Astrocyte (in vitro differentiated cells and primary cell): ENCODE measurements at regions not wholly inside any gene's neighbourhood (a gene's known extent, or its start where the extent isn't known, plus 50 kb on each side); places are given as distances from the start of the nearest gene placed in this dataset.

Experiments used
- DNase-seq: peaks from one replicate; pipeline ENCODE4 v3.0.0-alpha.2; 2010; ENCODE audit warnings: low read depth
- FAIRE-seq: peaks from 2 replicates; lab custom pipeline; 2011; peaks lifted over from hg19 to GRCh38; lab: Jason Lieb, UNC
- H2AFZ ChIP-seq: 2 replicates; pipeline ENCODE4 v1.6.0; 2012; ENCODE audit warnings: low read depth, low read length, inconsistent platforms
- H3K27ac ChIP-seq: 2 replicates; pipeline ENCODE4 v1.5.1; 2011; ENCODE audit warnings: low read depth, low read length, inconsistent platforms
- H3K27me3 ChIP-seq: 2 replicates; pipeline ENCODE4 v1.6.0; 2011; ENCODE audit warnings: low read length, inconsistent platforms; ENCODE audit not compliant: insufficient read depth
- H3K36me3 ChIP-seq: 2 replicates; pipeline ENCODE4 v1.5.1; 2011; ENCODE audit warnings: low read length, inconsistent platforms; ENCODE audit not compliant: insufficient read depth
- H3K4me1 ChIP-seq: 2 replicates; pipeline ENCODE4 v1.5.1; 2011; ENCODE audit warnings: low read length, inconsistent platforms; ENCODE audit not compliant: insufficient read depth
- H3K4me2 ChIP-seq: 2 replicates; pipeline ENCODE4 v1.6.0; 2012; ENCODE audit warnings: low read length, inconsistent platforms
- H3K4me3 ChIP-seq: 2 replicates; pipeline ENCODE4 v1.5.1; 2011; ENCODE audit warnings: low read depth, mild to moderate bottlenecking, low read length, inconsistent platforms; ENCODE audit not compliant: insufficient read depth
- H3K79me2 ChIP-seq: 2 replicates; pipeline ENCODE4 v1.6.0; 2012; ENCODE audit warnings: mild to moderate bottlenecking, low read length, inconsistent platforms; ENCODE audit not compliant: insufficient read depth
- H3K9ac ChIP-seq: 2 replicates; pipeline ENCODE4 v1.6.0; 2012; ENCODE audit warnings: mild to moderate bottlenecking, low read length, inconsistent platforms
- H3K9me3 ChIP-seq: 2 replicates; pipeline ENCODE4 v1.5.1; 2012; ENCODE audit warnings: low read depth, mild to moderate bottlenecking, low read length, inconsistent platforms; ENCODE audit not compliant: insufficient read depth
- H4K20me1 ChIP-seq: 2 replicates; pipeline ENCODE4 v1.6.0; 2012; ENCODE audit warnings: low read length, inconsistent platforms; ENCODE audit not compliant: insufficient read depth
- H3K27ac Mint-ChIP-seq: one replicate; pipeline ENCODE4 v1.8.0; 2021; ENCODE audit warnings: mild to moderate bottlenecking, mixed read lengths; ENCODE audit not compliant: unreplicated experiment
- H3K27me3 Mint-ChIP-seq: one replicate; pipeline ENCODE4 v1.8.0; 2021; ENCODE audit warnings: low read depth, mixed read lengths; ENCODE audit not compliant: unreplicated experiment
- H3K36me3 Mint-ChIP-seq: one replicate; pipeline ENCODE4 v1.8.0; 2021; ENCODE audit warnings: low read depth, mixed read lengths; ENCODE audit not compliant: unreplicated experiment
- H3K4me1 Mint-ChIP-seq: one replicate; pipeline ENCODE4 v1.8.0; 2021; ENCODE audit warnings: low read depth, mixed read lengths; ENCODE audit not compliant: unreplicated experiment
- H3K4me3 Mint-ChIP-seq: one replicate; pipeline ENCODE4 v1.8.0; 2021; ENCODE audit warnings: mild to moderate bottlenecking, moderate library complexity, mixed read lengths; ENCODE audit not compliant: unreplicated experiment
- H3K9me3 Mint-ChIP-seq: one replicate; pipeline ENCODE4 v1.8.0; 2021; ENCODE audit warnings: mild to moderate bottlenecking, mixed read lengths; ENCODE audit not compliant: unreplicated experiment
- EZH2 ChIP-seq: IDR thresholded peaks from 2 replicates; pipeline ENCODE4 v1.6.1; 2012; ENCODE audit warnings: mild to moderate bottlenecking, low read length, inconsistent platforms; ENCODE audit not compliant: insufficient read depth
- TF ChIP-seq, protein P1 (sequence below): IDR thresholded peaks from 2 replicates; pipeline ENCODE4 v1.5.1; 2011; ENCODE audit warnings: low read depth, mild to moderate bottlenecking, inconsistent platforms, low read length, moderate library complexity; ENCODE audit not compliant: insufficient read depth

DNA sequence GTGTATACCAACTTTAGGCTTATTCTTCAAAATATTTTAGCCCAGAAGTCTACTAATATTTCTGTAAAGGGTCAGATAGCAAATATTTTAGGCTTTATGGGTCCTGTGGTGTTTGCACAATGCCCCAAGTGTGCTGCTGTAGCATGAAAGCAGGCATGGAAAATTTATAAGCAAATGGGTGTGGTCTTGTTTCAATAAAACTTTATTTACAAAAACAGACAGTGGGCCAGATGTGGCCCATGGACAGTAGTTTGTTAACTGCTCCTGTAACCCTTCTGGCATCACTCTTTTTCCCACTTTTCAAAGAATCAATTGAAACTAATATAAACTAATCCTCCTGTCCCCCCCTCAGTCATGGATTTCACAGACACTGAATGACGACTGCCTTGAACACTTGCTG is 410.7 kb downstream of the SHISA9 start:
- Mint-ChIP-seq H3K4me1 (peaks cover 32% of the 10 kb centered on the region), H3K27me3 (no peaks in the 10 kb centered on the region), H3K36me3 (no peaks in the 10 kb centered on the region), H3K27ac (no peak overlapping the region), H3K4me3 (no peak overlapping the region), H3K9me3 (peaks cover 1% of the 10 kb centered on the region)
- Histone ChIP-seq H2AFZ (no peak overlapping the region), H3K27ac (no peak overlapping the region), H3K4me1 (peaks cover 4% of the 10 kb centered on the region), H3K4me3 (no peak overlapping the region), H3K36me3 (no peaks in the 10 kb centered on the region), H3K27me3 (no peaks in the 10 kb centered on the region), H4K20me1 (no peaks in the 10 kb centered on the region), H3K4me2 (no peak overlapping the region), H3K79me2 (no peaks in the 10 kb centered on the region), H3K9me3 (no peaks in the 10 kb centered on the region), H3K9ac (no peak overlapping the region)
- FAIRE-seq, result no peak
- DNase-seq, result no peak
- TF ChIP-seq, protein P1, sequence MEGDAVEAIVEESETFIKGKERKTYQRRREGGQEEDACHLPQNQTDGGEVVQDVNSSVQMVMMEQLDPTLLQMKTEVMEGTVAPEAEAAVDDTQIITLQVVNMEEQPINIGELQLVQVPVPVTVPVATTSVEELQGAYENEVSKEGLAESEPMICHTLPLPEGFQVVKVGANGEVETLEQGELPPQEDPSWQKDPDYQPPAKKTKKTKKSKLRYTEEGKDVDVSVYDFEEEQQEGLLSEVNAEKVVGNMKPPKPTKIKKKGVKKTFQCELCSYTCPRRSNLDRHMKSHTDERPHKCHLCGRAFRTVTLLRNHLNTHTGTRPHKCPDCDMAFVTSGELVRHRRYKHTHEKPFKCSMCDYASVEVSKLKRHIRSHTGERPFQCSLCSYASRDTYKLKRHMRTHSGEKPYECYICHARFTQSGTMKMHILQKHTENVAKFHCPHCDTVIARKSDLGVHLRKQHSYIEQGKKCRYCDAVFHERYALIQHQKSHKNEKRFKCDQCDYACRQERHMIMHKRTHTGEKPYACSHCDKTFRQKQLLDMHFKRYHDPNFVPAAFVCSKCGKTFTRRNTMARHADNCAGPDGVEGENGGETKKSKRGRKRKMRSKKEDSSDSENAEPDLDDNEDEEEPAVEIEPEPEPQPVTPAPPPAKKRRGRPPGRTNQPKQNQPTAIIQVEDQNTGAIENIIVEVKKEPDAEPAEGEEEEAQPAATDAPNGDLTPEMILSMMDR, result no peak
- no peak for TF ChIP-seq EZH2

DNA sequence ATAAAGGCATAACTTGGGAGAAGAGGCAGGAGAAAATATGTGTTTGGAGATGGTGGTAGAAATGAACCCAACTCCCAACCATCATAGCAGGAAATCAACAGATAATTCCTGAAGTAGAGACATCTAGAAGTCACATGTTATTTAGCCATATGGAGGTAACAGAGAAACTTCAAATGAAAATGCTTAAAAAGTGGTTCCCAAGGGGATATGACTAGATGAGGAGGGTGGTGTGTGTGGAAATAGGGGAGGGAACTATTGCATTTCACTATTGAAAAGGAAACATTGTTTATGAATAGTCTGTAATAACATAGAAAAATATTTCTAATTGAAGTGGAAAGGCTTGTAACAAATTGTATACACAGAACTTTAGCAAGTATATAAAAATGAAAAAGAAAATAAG is 412.0 kb downstream of the SHISA9 start:
- TF ChIP-seq, protein P1, result no peak
- no peak for TF ChIP-seq EZH2
- Mint-ChIP-seq H3K4me1 (peaks cover 22% of the 10 kb centered on the region), H3K27me3 (no peaks in the 10 kb centered on the region), H3K9me3 (peaks cover 1% of the 10 kb centered on the region), H3K36me3 (no peaks in the 10 kb centered on the region), H3K27ac (no peak overlapping the region), H3K4me3 (no peak overlapping the region)
- no peak overlapping the region for H3K27ac ChIP-seq
- no peak overlapping the region for H3K4me2 ChIP-seq
- no peaks in the 10 kb centered on the region for H3K9me3 ChIP-seq
- no peak overlapping the region for H3K4me3 ChIP-seq
- H3K9ac ChIP-seq, result no peak overlapping the region
- H2AFZ ChIP-seq, result no peak overlapping the region
- no peaks in the 10 kb centered on the region for H3K79me2 ChIP-seq
- H3K36me3 ChIP-seq, result no peaks in the 10 kb centered on the region
- H3K27me3 ChIP-seq, result no peaks in the 10 kb centered on the region
- DNase-seq, result no peak
- no peak for FAIRE-seq
- H4K20me1 ChIP-seq, result no peaks in the 10 kb centered on the region
- no peaks in the 10 kb centered on the region for H3K4me1 ChIP-seq

DNA sequence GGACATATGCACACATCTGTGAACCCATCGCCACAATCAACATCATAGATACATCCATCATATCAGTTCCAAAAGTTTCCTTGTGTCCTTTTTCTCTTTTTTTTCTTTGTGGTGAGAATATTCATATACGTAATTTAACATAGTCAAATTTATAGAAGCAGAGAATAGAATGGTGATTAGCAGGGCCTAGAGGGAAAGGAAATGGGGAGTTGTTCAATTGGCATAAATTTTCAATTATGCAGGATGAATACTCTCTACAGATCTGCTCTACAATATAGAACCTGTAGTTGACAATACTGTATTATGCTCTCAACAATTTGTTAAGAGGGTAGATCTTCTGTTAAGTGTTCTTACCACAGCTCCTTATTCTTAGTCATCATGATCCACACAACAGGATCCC is 413.2 kb downstream of the SHISA9 start:
- Mint-ChIP-seq H3K27me3 (no peaks in the 10 kb centered on the region), H3K4me1 (peaks cover 16% of the 10 kb centered on the region), H3K9me3 (peaks cover 1% of the 10 kb centered on the region), H3K36me3 (no peaks in the 10 kb centered on the region), H3K4me3 (no peak overlapping the region), H3K27ac (no peak overlapping the region)
- Histone ChIP-seq H3K9me3 (no peaks in the 10 kb centered on the region), H3K27ac (no peak overlapping the region), H3K36me3 (no peaks in the 10 kb centered on the region), H3K79me2 (no peaks in the 10 kb centered on the region), H3K4me3 (no peak overlapping the region), H3K4me2 (no peak overlapping the region), H3K27me3 (no peaks in the 10 kb centered on the region), H2AFZ (no peak overlapping the region), H4K20me1 (no peaks in the 10 kb centered on the region), H3K4me1 (no peaks in the 10 kb centered on the region), H3K9ac (no peak overlapping the region)
- FAIRE-seq, result no peak
- TF ChIP-seq, protein P1, result no peak
- TF ChIP-seq EZH2, result no peak
- no peak for DNase-seq
